GM10266 (cell line): ENCODE measurements at regions not wholly inside any gene's neighbourhood (a gene's known extent, or its start where the extent isn't known, plus 50 kb on each side); places are given as distances from the start of the nearest gene placed in this dataset.

Experiments
- DNase-seq: peaks from one replicate; pipeline ENCODE4 v3.0.0; 2012; ENCODE audit errors: extremely low spot score
- CTCF ChIP-seq: IDR thresholded peaks from 2 replicates; pipeline ENCODE4 v1.5.1; 2012; ENCODE audit warnings: mild to moderate bottlenecking, low read depth; ENCODE audit not compliant: control insufficient read depth, insufficient read depth; ENCODE audit errors: missing control alignments

GRCh38 chr6:167528239-167528638, 203.4 kb downstream of the TTLL2 start:
- no peak for TF ChIP-seq CTCF
- DNase-seq, result no peak

GRCh38 chr6:167528976-167529375, 204.1 kb downstream of the TTLL2 start:
- TF ChIP-seq CTCF, result no peak
- no peak for DNase-seq

GRCh38 chr6:167529444-167530335, 204.8 kb downstream of the TTLL2 start:
- TF ChIP-seq CTCF, result no peak
- no peak for DNase-seq

GRCh38 chr6:167530951-167531350, 206.1 kb downstream of the TTLL2 start:
- DNase-seq, result no peak
- no peak for TF ChIP-seq CTCF

GRCh38 chr6:167532410-167533288, 207.8 kb downstream of the TTLL2 start:
- no peak for DNase-seq
- no peak for TF ChIP-seq CTCF

- TF ChIP-seq CTCF, result no peak
- DNase-seq, result no peak
Observed at GRCh38 chr6:167533851-167534250, 209.0 kb downstream of the TTLL2 start.
